Transverse colon (tissue), 4 donors: ENCODE measurements at regions not wholly inside any gene's neighbourhood (a gene's known extent, or its start where the extent isn't known, plus 50 kb on each side); places are given as distances from the start of the nearest gene placed in this dataset.

Experiments
- EP300 ChIP-seq: sonication (generic); formaldehyde crosslinking; IDR thresholded peaks from one replicate; pipeline ENCODE4 v1.6.1; 2017; ENCODE audit warnings: antibody characterized with exemption, low read depth
- POLR2A ChIP-seq: fragments of 450-650 bp; IDR thresholded peaks from one replicate; pipeline ENCODE4 v1.6.1; 2016; ENCODE audit warnings: antibody characterized with exemption, mild to moderate bottlenecking, moderate library complexity
- POLR2AphosphoS5 ChIP-seq, 3 donors: sonication (generic); formaldehyde crosslinking; IDR thresholded peaks; one replicate each; pipeline ENCODE4 v1.6.1; 2016; ENCODE audit warnings: antibody characterized with exemption in 3 of 3
- TF ChIP-seq, protein P1 (sequence below), 5 experiments: fragments of 200-600 bp in 3 of 5; fragments of 450-650 bp in 2 of 5; sonication (generic) in 3 of 5; IDR thresholded peaks; 1 replicate in 2 of 5; 2 replicates in 3 of 5; pipeline ENCODE4 v1.5.1; 2016 to 2017; ENCODE audit warnings: antibody characterized with exemption in 5 of 5, inconsistent platforms in 3 of 5, mild to moderate bottlenecking in 2 of 5, moderate library complexity in 1 of 5

DNA sequence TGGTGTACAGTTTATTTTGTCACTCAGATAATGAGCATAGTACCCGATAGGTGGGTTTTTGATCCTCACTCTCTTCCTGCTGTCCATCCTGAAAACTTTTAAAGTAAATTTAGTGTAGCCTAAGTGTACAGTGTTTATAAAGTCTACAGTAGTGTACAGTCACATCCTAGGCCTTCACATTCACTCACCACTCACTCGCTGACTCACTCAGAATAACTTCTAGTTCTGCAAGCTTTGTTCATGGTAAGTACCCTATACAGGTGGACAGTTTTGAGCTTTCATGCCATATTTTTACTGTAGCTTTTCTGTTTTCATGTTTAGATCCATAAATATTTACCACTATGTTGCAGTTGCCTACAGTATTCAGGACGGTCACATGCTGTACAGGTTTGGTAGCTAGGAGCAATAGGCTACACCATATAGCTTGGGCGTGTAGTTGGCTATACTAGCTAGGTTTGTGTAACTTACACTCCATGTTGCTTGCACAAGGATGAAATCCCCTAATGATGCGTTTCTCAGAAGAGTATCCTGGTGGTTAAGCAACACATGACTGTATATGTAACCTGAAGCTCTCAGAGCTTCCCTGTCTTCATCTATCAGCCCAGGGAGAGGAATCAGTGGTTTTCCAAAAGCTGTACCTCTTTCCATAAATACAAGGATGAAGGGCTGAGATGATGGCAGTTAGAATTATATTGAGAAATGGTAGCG is 87.6 kb upstream of the SLC25A26 start:
- TF ChIP-seq, protein P1, sequence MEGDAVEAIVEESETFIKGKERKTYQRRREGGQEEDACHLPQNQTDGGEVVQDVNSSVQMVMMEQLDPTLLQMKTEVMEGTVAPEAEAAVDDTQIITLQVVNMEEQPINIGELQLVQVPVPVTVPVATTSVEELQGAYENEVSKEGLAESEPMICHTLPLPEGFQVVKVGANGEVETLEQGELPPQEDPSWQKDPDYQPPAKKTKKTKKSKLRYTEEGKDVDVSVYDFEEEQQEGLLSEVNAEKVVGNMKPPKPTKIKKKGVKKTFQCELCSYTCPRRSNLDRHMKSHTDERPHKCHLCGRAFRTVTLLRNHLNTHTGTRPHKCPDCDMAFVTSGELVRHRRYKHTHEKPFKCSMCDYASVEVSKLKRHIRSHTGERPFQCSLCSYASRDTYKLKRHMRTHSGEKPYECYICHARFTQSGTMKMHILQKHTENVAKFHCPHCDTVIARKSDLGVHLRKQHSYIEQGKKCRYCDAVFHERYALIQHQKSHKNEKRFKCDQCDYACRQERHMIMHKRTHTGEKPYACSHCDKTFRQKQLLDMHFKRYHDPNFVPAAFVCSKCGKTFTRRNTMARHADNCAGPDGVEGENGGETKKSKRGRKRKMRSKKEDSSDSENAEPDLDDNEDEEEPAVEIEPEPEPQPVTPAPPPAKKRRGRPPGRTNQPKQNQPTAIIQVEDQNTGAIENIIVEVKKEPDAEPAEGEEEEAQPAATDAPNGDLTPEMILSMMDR (IDR thresholded peaks at IDR 0.05), result no peak
- TF ChIP-seq EP300 (no peak), POLR2AphosphoS5 (IDR thresholded peaks at IDR 0.05) (no peak), POLR2A (no peak)
